ENCODE measurements at regions not wholly inside any gene's neighbourhood (a gene's known extent, or its start where the extent isn't known, plus 50 kb on each side); places are given as distances from the start of the nearest gene placed in this dataset.

DNA sequence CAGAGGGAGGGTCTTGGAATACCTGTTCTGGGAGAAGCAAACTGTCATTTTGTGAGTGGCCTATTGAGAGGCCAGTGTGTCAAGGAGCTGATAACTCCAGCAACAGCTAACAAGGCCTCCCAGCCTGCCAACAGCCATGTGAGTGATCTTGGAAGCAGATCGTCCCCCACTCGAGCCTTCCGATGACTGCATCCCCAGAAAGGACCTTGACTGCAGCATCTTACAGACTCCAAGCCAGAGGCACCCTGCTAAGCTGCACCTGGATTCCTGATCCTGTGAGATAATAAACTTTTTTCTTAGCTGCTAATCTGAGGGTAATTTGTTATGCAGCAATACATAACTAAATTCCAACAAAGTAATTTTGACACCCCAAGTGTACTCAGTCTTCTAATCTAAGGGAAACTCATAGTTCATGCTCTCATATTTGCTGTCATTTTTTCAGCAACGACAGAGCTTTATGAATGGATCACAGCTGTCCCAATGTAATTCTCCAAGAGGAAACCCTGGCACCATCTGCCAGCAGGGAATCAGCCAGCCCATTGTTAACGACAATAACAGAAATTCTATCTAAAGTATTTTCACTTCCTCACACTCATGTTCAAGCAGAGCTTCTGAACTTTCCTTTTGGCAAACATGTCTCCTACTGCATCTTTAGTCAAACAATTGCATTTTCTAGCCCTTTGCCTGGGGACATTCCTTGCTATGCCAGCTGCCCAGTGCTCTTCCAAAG lies 470.2 kb upstream of the BTBD3 start:
- TF ChIP-seq, protein P1, sequence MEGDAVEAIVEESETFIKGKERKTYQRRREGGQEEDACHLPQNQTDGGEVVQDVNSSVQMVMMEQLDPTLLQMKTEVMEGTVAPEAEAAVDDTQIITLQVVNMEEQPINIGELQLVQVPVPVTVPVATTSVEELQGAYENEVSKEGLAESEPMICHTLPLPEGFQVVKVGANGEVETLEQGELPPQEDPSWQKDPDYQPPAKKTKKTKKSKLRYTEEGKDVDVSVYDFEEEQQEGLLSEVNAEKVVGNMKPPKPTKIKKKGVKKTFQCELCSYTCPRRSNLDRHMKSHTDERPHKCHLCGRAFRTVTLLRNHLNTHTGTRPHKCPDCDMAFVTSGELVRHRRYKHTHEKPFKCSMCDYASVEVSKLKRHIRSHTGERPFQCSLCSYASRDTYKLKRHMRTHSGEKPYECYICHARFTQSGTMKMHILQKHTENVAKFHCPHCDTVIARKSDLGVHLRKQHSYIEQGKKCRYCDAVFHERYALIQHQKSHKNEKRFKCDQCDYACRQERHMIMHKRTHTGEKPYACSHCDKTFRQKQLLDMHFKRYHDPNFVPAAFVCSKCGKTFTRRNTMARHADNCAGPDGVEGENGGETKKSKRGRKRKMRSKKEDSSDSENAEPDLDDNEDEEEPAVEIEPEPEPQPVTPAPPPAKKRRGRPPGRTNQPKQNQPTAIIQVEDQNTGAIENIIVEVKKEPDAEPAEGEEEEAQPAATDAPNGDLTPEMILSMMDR (IDR thresholded peaks at IDR 0.05): no peak
- TF ChIP-seq POLR2A (IDR thresholded peaks at IDR 0.05): no peak
- Histone ChIP-seq H3K36me3 (no peaks in the 10 kb centered on the region), H3K4me1 (no peaks in the 10 kb centered on the region), H3K27me3 (no peaks in the 10 kb centered on the region), H3K9me3 (no peaks in the 10 kb centered on the region), H3K4me3 (no peak overlapping the region), H3K27ac (no peak overlapping the region)
- no peak for DNase-seq
- intact Hi-C loops (cut with DNase I; ENCODE audit: low total_unique reads): no loop called here

DNA sequence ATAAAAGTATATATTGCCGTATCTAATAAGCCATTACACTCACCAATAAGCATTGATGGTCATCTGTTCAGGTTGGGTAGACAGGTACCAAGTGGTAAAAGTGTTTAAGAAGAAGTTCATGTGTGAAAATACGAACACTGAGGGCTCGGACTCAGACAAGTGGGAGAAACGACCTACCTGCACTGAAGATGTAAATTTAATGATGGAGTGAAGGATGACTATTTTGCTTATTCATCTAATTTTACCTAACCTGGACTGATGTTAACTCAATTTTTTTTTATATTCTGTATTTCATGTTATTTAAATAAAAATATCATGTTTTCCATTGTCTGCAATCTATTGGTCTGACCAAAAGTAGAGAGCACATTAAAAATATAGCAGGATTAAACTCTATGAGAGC lies 469.1 kb upstream of the BTBD3 start:
- TF ChIP-seq POLR2A (IDR thresholded peaks at IDR 0.05): no peak
- Histone ChIP-seq H3K9me3 (no peaks in the 10 kb centered on the region), H3K4me3 (no peak overlapping the region), H3K4me1 (no peaks in the 10 kb centered on the region), H3K27me3 (no peaks in the 10 kb centered on the region), H3K27ac (no peak overlapping the region), H3K36me3 (no peaks in the 10 kb centered on the region)
- DNase-seq: no peak
- intact Hi-C loops (cut with DNase I; ENCODE audit: low total_unique reads): no loop called here

DNA sequence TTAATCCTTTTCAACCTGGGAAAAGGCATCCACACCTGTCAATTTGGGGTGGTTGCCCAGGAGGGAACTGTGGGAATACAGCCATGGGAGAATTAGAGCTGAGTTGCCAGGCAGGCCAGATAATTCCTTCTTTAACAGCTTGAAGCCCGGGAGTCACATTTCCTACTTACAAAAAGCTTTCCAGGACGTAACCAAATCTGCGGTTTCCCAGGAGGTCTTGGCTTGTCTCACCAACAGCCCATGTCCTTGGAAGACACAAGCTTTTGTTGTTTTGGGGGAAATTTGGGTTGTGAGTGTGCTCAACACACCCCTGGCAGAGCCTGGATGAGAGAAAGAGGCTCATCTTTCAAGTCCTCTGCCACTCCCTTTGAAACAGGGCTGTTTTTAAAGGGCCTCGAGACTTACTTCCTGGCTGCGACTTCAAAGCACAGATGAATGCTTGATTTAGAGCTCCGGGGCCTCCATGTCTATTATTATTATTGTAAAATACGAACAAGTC lies 465.9 kb upstream of the BTBD3 start:
- H3K4me1 ChIP-seq: peaks cover 0 to 3% of the 10 kb centered on the region in 2 donors
- no peaks in the 10 kb centered on the region for H3K27me3 ChIP-seq
- peak overlapping the region; percentile 62 to 67 for H3K27ac ChIP-seq
- no peak overlapping the region for H3K4me3 ChIP-seq
- DNase-seq: peak; percentile 34 to 54
- TF ChIP-seq, protein P1 (IDR thresholded peaks at IDR 0.05): no peak
- TF ChIP-seq POLR2A (IDR thresholded peaks at IDR 0.05): no peak
- no peaks in the 10 kb centered on the region for H3K36me3 ChIP-seq
- intact Hi-C loops (cut with DNase I; ENCODE audit: low total_unique reads): no loop called here
- no peaks in the 10 kb centered on the region for H3K9me3 ChIP-seq

- Histone ChIP-seq H3K36me3 (no peaks in the 10 kb centered on the region), H3K27ac (peak overlapping the region; percentile 62 to 67), H3K4me3 (no peak overlapping the region), H3K9me3 (no peaks in the 10 kb centered on the region), H3K27me3 (no peaks in the 10 kb centered on the region), H3K4me1 (peaks cover 0 to 3% of the 10 kb centered on the region in 2 donors)
- no peak for DNase-seq
- intact Hi-C loops (cut with DNase I; ENCODE audit: low total_unique reads): no loop called here
- TF ChIP-seq POLR2A (IDR thresholded peaks at IDR 0.05): no peak
- TF ChIP-seq, protein P1 (IDR thresholded peaks at IDR 0.05): no peak
Observed at GRCh38 chr20:11452326-11452725, 465.4 kb upstream of the BTBD3 start.

DNA sequence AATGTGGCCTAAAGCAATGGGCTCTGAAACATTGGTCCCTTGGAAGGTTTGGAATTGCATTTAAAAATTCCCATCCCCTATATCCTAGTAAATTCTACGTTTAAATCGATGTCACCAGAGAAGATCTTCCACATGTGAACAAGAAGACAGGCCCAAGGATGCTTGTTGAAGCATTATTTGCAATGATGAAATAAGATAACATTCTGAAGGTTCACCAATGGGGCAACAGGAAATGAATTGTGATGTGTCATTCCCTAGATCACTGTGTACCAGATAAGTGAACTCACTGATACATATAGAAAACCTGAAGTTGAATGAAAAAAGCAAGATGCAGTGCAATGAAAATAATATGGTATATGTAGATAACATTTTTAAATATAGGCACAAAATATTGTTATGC lies 464.3 kb upstream of the BTBD3 start:
- TF ChIP-seq, protein P1 (IDR thresholded peaks at IDR 0.05): no peak
- TF ChIP-seq POLR2A (IDR thresholded peaks at IDR 0.05): no peak
- no peak for DNase-seq
- intact Hi-C loops (cut with DNase I; ENCODE audit: low total_unique reads): no loop called here
- Histone ChIP-seq H3K27ac (peak overlapping the region in 1 of 2 donors; percentile 7), H3K4me1 (peaks cover 0 to 3% of the 10 kb centered on the region in 2 donors), H3K9me3 (no peaks in the 10 kb centered on the region), H3K36me3 (no peaks in the 10 kb centered on the region), H3K27me3 (no peaks in the 10 kb centered on the region), H3K4me3 (no peak overlapping the region)

All from uterus (tissue), 3 donors.